ENCODE measurements at regions not wholly inside any gene's neighbourhood (a gene's known extent, or its start where the extent isn't known, plus 50 kb on each side); places are given as distances from the start of the nearest gene placed in this dataset.

GRCh38 chr3:17808994-17809393 is 66.6 kb upstream of the TBC1D5 start:
- no peak overlapping the region for H3K4me3 ChIP-seq
- H3K4me1 ChIP-seq: no peaks in the 10 kb centered on the region
- no peaks in the 10 kb centered on the region for H3K36me3 ChIP-seq
- TF ChIP-seq POLR2A (IDR thresholded peaks at IDR 0.05): no peak
- no peak for TF ChIP-seq POLR2AphosphoS5 (IDR thresholded peaks at IDR 0.05)
- TF ChIP-seq EP300 (IDR thresholded peaks at IDR 0.05): no peak
- TF ChIP-seq CTCF (IDR thresholded peaks at IDR 0.05): no peak
- no peak for DNase-seq (ENCODE audit: low spot score in 2 of 2)
- no peak overlapping the region for H3K27ac ChIP-seq
- H3K9me3 ChIP-seq: no peaks in the 10 kb centered on the region
- H3K27me3 ChIP-seq: no peaks in the 10 kb centered on the region

DNA sequence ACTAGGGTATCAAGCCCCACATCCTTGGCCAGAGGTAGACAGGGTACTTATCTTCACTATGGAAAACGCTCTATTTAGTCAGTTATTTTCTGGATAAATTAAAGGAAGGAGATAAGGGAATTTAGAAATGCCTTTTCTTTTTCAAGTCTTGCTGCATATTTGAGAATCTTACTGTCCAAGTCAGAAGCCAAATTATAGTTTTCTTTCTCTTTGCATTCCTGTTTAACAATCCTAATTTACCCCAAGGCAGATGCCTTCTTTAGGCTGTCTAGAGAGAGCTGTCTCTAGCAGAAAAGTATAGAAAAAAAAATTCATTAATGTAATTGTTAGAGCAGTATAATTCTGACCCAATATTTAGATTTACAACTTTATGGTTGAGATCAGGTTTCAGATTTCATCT is 64.4 kb upstream of the TBC1D5 start:
- Histone ChIP-seq H3K27me3 (no peaks in the 10 kb centered on the region), H3K36me3 (no peaks in the 10 kb centered on the region), H3K4me3 (no peak overlapping the region), H3K27ac (no peak overlapping the region), H3K9me3 (no peaks in the 10 kb centered on the region), H3K4me1 (no peaks in the 10 kb centered on the region)
- DNase-seq (ENCODE audit: low spot score in 2 of 2): no peak
- WGBS: 66% methylated on average over 1 of the region's 1 CpG
- TF ChIP-seq CTCF (IDR thresholded peaks at IDR 0.05): no peak
- TF ChIP-seq EP300 (IDR thresholded peaks at IDR 0.05): no peak
- TF ChIP-seq POLR2A (IDR thresholded peaks at IDR 0.05): no peak
- no peak for TF ChIP-seq POLR2AphosphoS5 (IDR thresholded peaks at IDR 0.05)

- no peaks in the 10 kb centered on the region for H3K9me3 ChIP-seq
- TF ChIP-seq POLR2A (IDR thresholded peaks at IDR 0.05) (no peak), EP300 (IDR thresholded peaks at IDR 0.05) (no peak), POLR2AphosphoS5 (IDR thresholded peaks at IDR 0.05) (no peak), CTCF (IDR thresholded peaks at IDR 0.05) (no peak)
- H3K36me3 ChIP-seq: no peaks in the 10 kb centered on the region
- 93% methylated on average over 5 of the region's 5 CpGs for WGBS
- H3K4me3 ChIP-seq: no peak overlapping the region
- no peak overlapping the region for H3K27ac ChIP-seq
- no peaks in the 10 kb centered on the region for H3K27me3 ChIP-seq
- H3K4me1 ChIP-seq: no peaks in the 10 kb centered on the region
- DNase-seq (ENCODE audit: low spot score in 2 of 2): no peak
Observed at GRCh38 chr3:17806201-17806600, 63.8 kb upstream of the TBC1D5 start.

DNA sequence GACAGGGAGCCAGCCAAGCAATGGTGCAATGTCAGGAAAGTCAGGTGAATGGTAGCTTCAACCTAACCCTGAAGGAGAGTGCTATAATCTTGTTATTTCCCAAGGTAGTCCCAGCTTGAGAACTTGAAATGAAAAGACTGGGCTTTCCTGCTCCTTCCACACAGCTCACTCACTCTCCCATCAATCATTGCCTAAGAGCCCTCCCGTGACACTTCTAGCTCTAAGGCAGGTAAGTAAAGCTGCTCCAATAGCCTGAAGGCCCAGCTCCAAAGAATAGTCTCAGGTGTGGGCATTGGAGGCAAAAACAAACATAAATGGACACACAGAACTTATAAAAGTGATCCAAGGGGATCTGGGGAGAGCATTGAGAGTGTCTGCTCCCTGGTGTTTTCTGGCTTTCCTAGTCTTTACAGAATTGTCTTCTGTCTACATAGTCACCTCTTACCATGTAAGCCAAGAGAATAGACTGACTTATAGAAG is 63.1 kb upstream of the TBC1D5 start:
- Histone ChIP-seq H3K36me3 (no peaks in the 10 kb centered on the region), H3K4me1 (no peaks in the 10 kb centered on the region), H3K4me3 (no peak overlapping the region), H3K27ac (no peak overlapping the region), H3K9me3 (no peaks in the 10 kb centered on the region), H3K27me3 (no peaks in the 10 kb centered on the region)
- 75% methylated on average over 1 of the region's 1 CpG for WGBS
- DNase-seq (ENCODE audit: low spot score in 2 of 2): no peak
- TF ChIP-seq POLR2A (IDR thresholded peaks at IDR 0.05) (no peak), EP300 (IDR thresholded peaks at IDR 0.05) (no peak), CTCF (IDR thresholded peaks at IDR 0.05) (no peak), POLR2AphosphoS5 (IDR thresholded peaks at IDR 0.05) (no peak)

DNA sequence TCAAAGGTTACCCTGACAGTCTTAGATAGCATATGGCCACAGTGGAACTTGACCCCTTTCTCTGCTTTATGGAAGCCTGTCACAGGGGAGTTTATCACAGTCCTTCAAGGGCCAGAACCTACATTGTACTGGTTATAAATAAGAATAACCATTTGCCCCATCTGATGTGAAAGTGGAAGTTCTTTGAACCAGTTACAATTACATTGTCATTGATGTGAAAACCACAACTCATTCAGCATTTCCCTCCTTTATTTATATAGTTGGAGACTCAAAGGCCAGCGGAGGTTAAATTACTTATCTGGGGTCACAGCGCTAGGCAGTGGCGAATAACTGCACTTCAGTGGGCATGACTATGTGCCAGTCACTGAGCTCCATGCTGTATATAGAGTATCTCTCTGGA is 60.5 kb upstream of the TBC1D5 start:
- H3K4me3 ChIP-seq: no peak overlapping the region
- no peaks in the 10 kb centered on the region for H3K36me3 ChIP-seq
- no peak for DNase-seq (ENCODE audit: low spot score in 2 of 2)
- TF ChIP-seq POLR2A (IDR thresholded peaks at IDR 0.05) (no peak), POLR2AphosphoS5 (IDR thresholded peaks at IDR 0.05) (no peak), EP300 (IDR thresholded peaks at IDR 0.05) (no peak), CTCF (IDR thresholded peaks at IDR 0.05) (no peak)
- H3K4me1 ChIP-seq: no peaks in the 10 kb centered on the region
- no peak overlapping the region for H3K27ac ChIP-seq
- no peaks in the 10 kb centered on the region for H3K9me3 ChIP-seq
- no peaks in the 10 kb centered on the region for H3K27me3 ChIP-seq
- 59% methylated on average over 3 of the region's 3 CpGs for WGBS

Measured in suprapubic skin (tissue), 4 donors.